IMR-90 (cell line): ENCODE measurements at regions not wholly inside any gene's neighbourhood (a gene's known extent, or its start where the extent isn't known, plus 50 kb on each side); places are given as distances from the start of the nearest gene placed in this dataset.

ENCODE experiments used
- ATAC-seq: fragments of 200-7000 bp; cut with Tn5 transposase; 2 replicates; pipeline ENCODE4 v1.9.1; 2020; ENCODE audit warnings: low read depth, mild to moderate bottlenecking, moderate library complexity
- BruUV-seq: library from RNA; stranded (reverse); fragments of 400-500 nt; replicated peaks from 2 replicates; lab custom pipeline; 2021; lab: Mats Ljungman, UMichigan
- CTCF ChIA-PET: fragments of 300-600 bp; formaldehyde crosslinking; extraction: SDS; loops from one replicate; lab custom pipeline; 2021; ENCODE audit warnings: antibody characterized with exemption; lab: Yijun Ruan, JAX
- POLR2A ChIA-PET: fragments of 300-600 bp; sonication (Branson Sonifier 250); formaldehyde crosslinking; loops from one replicate; lab custom pipeline; 2022; ENCODE audit warnings: antibody characterized with exemption; ENCODE audit not compliant: unreplicated experiment; lab: Charles Lee
- DNase-seq: peaks from one replicate; pipeline ENCODE4 v3.0.0; 2013
- H2AFZ ChIP-seq: replicated peaks from 2 replicates; pipeline ENCODE3; 2013; ENCODE audit warnings: low read length, mild to moderate bottlenecking; ENCODE audit not compliant: poor library complexity
- H2AK5ac ChIP-seq: 2 replicates; pipeline ENCODE4 v1.6.1; 2013; ENCODE audit warnings: low read depth, low read length, inconsistent platforms
- H2AK9ac ChIP-seq: replicated peaks from 2 replicates; pipeline ENCODE3; 2013; ENCODE audit warnings: mild to moderate bottlenecking, low read depth, low read length, moderate library complexity; ENCODE audit not compliant: poor library complexity
- H2BK120ac ChIP-seq: 2 replicates; pipeline ENCODE4 v1.6.1; 2013; ENCODE audit warnings: low read depth, low read length, inconsistent platforms
- H2BK15ac ChIP-seq: 3 replicates; pipeline ENCODE4 v1.6.1; 2013; ENCODE audit warnings: low read depth, low read length, inconsistent platforms
- H2BK20ac ChIP-seq: 2 replicates; pipeline ENCODE4 v1.6.1; 2013; ENCODE audit warnings: low read depth, mild to moderate bottlenecking, inconsistent platforms, low read length, moderate library complexity
- H2BK5ac ChIP-seq: 2 replicates; pipeline ENCODE4 v1.6.1; 2013; ENCODE audit warnings: mild to moderate bottlenecking, low read depth, low read length, inconsistent platforms; ENCODE audit not compliant: poor library complexity, severe bottlenecking
- H3K14ac ChIP-seq: replicated peaks from 2 replicates; pipeline ENCODE4 v1.6.1; 2013; ENCODE audit warnings: low read depth, low read length, inconsistent platforms
- H3K18ac ChIP-seq: 2 replicates; pipeline ENCODE4 v1.6.1; 2013; ENCODE audit warnings: low read depth, low read length, control low read depth
- H3K23ac ChIP-seq: 2 replicates; pipeline ENCODE4 v1.6.1; 2013; ENCODE audit warnings: low read depth, low read length, inconsistent platforms
- H3K27ac ChIP-seq: 2 replicates; pipeline ENCODE4 v1.5.1; 2013; ENCODE audit warnings: mild to moderate bottlenecking, control low read depth, low read length; ENCODE audit not compliant: insufficient read depth
- H3K27me3 ChIP-seq: 2 replicates; pipeline ENCODE4 v1.6.1; 2013; ENCODE audit warnings: low read length; ENCODE audit not compliant: control insufficient read depth, insufficient read depth
- H3K36me3 ChIP-seq: 2 replicates; pipeline ENCODE4 v1.6.1; 2013; ENCODE audit warnings: low read length, mixed read lengths; ENCODE audit not compliant: control insufficient read depth, insufficient read depth
- H3K4ac ChIP-seq: 2 replicates; pipeline ENCODE4 v1.6.1; 2013; ENCODE audit warnings: low read depth, low read length, inconsistent platforms
- H3K4me1 ChIP-seq: 2 replicates; pipeline ENCODE4 v1.6.1; 2013; ENCODE audit warnings: low read length, mixed read lengths; ENCODE audit not compliant: control insufficient read depth, insufficient read depth
- H3K4me2 ChIP-seq: 2 replicates; pipeline ENCODE4 v1.6.1; 2013; ENCODE audit warnings: low read depth, mild to moderate bottlenecking, control low read depth, low read length, moderate library complexity
- H3K4me3 ChIP-seq: 2 replicates; pipeline ENCODE4 v1.5.1; 2013; ENCODE audit warnings: low read depth, mild to moderate bottlenecking, control low read depth, low read length, moderate library complexity; ENCODE audit not compliant: insufficient read depth
- H3K56ac ChIP-seq: 2 replicates; pipeline ENCODE4 v1.6.1; 2013; ENCODE audit warnings: low read length, inconsistent platforms; ENCODE audit not compliant: insufficient read depth; ENCODE audit errors: extremely low read depth
- H3K79me1 ChIP-seq, 2 experiments: 2 replicates each; pipeline ENCODE4 v1.6.1; 2013; ENCODE audit warnings: low read length in 2 of 2, inconsistent platforms in 1 of 2, low read depth in 1 of 2
- H3K9ac ChIP-seq: 2 replicates; pipeline ENCODE4 v1.6.1; 2013; ENCODE audit warnings: low read depth, low read length, control low read depth
- H3K9me1 ChIP-seq: 2 replicates; pipeline ENCODE4 v1.6.1; 2013; ENCODE audit warnings: low read length, inconsistent platforms; ENCODE audit not compliant: insufficient read depth
- H3K9me3 ChIP-seq: 2 replicates; pipeline ENCODE4 v1.6.1; 2013; ENCODE audit warnings: low read length; ENCODE audit not compliant: control insufficient read depth, insufficient read depth
- H4K20me1 ChIP-seq: 2 replicates; pipeline ENCODE4 v1.6.1; 2013; ENCODE audit warnings: low read length, inconsistent platforms; ENCODE audit not compliant: insufficient read depth
- H4K5ac ChIP-seq: 2 replicates; pipeline ENCODE4 v1.6.1; 2013; ENCODE audit warnings: mild to moderate bottlenecking, low read depth, low read length, control low read depth
- H4K8ac ChIP-seq, 2 experiments: 2 replicates each; pipeline ENCODE4 v1.6.1; 2013; ENCODE audit warnings: low read depth in 2 of 2, low read length in 2 of 2, control low read depth in 1 of 2, inconsistent platforms in 1 of 2
- H4K91ac ChIP-seq: 2 replicates; pipeline ENCODE4 v1.6.1; 2013; ENCODE audit warnings: low read depth, low read length, inconsistent platforms; ENCODE audit not compliant: insufficient read depth
- BHLHE40 ChIP-seq: fragments of 150-350 bp; IDR thresholded peaks from 2 replicates; pipeline ENCODE4 v1.6.1; 2016; ENCODE audit warnings: mild to moderate bottlenecking, low read depth, low read length
- CEBPB ChIP-seq: IDR thresholded peaks from 2 replicates; pipeline ENCODE4 v1.6.1; 2012; ENCODE audit warnings: low read depth, low read length, improper control_type of control experiment
- CHD1 ChIP-seq: IDR thresholded peaks from 2 replicates; pipeline ENCODE4 v1.6.1; 2012; ENCODE audit warnings: low read depth, low read length, improper control_type of control experiment
- CTCF ChIP-seq: conservative IDR thresholded peaks from 2 replicates; pipeline ENCODE4 v1.5.1; 2012; ENCODE audit warnings: mild to moderate bottlenecking, low read depth, low read length, improper control_type of control experiment
- ELK1 ChIP-seq: fragments of 150-350 bp; IDR thresholded peaks from 2 replicates; pipeline ENCODE4 v1.6.1; 2016; ENCODE audit warnings: low read depth, mild to moderate bottlenecking, low read length, moderate library complexity, borderline replicate concordance
- FOS ChIP-seq: fragments of 150-350 bp; IDR thresholded peaks from 2 replicates; pipeline ENCODE4 v1.6.1; 2016; ENCODE audit warnings: low read depth, low read length
- MAFK ChIP-seq: IDR thresholded peaks from 2 replicates; pipeline ENCODE4 v1.6.1; 2012; ENCODE audit warnings: low read depth, low read length, improper control_type of control experiment
- MAZ ChIP-seq: IDR thresholded peaks from 2 replicates; pipeline ENCODE4 v1.6.1; 2012; ENCODE audit warnings: low read depth, mild to moderate bottlenecking, low read length, improper control_type of control experiment, moderate library complexity, borderline replicate concordance
- MXI1 ChIP-seq: IDR thresholded peaks from 2 replicates; pipeline ENCODE4 v1.6.1; 2012; ENCODE audit warnings: low read depth, mild to moderate bottlenecking, low read length, moderate library complexity, borderline replicate concordance
- NFE2L2 ChIP-seq: fragments of 150-350 bp; IDR thresholded peaks from 2 replicates; pipeline ENCODE4 v1.6.1; 2016; ENCODE audit warnings: low read depth, mild to moderate bottlenecking, low read length
- POLR2A ChIP-seq: IDR thresholded peaks from 2 replicates; pipeline ENCODE4 v1.6.1; 2012; ENCODE audit warnings: mild to moderate bottlenecking, low read depth, low read length
- RAD21 ChIP-seq: IDR thresholded peaks from 2 replicates; pipeline ENCODE4 v1.6.1; 2012; ENCODE audit warnings: low read length, improper control_type of control experiment
- RCOR1 ChIP-seq: IDR thresholded peaks from 2 replicates; pipeline ENCODE4 v1.6.1; 2012; ENCODE audit warnings: mild to moderate bottlenecking, low read length, improper control_type of control experiment; ENCODE audit not compliant: insufficient replicate concordance
- RFX5 ChIP-seq: IDR thresholded peaks from 2 replicates; pipeline ENCODE4 v1.8.0; 2012; ENCODE audit warnings: low read depth, mild to moderate bottlenecking, low read length, moderate library complexity
- SMC3 ChIP-seq: fragments of 150-350 bp; IDR thresholded peaks from 2 replicates; pipeline ENCODE4 v1.6.1; 2016; ENCODE audit warnings: low read depth, mild to moderate bottlenecking, antibody characterized with exemption, low read length, moderate library complexity
- USF2 ChIP-seq: fragments of 150-350 bp; IDR thresholded peaks from 2 replicates; pipeline ENCODE4 v1.6.1; 2017; ENCODE audit warnings: mild to moderate bottlenecking, antibody characterized with exemption, low read length, low read depth
- WGBS, 2 experiments: methylation state at CpG; one replicate each; pipeline versions ENCODE4 v1.1.5 to v1.1.7; 2013; ENCODE audit warnings: missing lambda C conversion rate in 2 of 2; ENCODE audit not compliant: insufficient read length in 1 of 2; ENCODE audit errors: extremely low coverage in 2 of 2; 5-methylcytosine and 5-hydroxymethylcytosine counted together
- dilution Hi-C: fragments of 300-500 bp; cut with HindIII; formaldehyde crosslinking; loops from one replicate; pipeline ENCODE4 v1.14.3; 2018; ENCODE audit warnings: low sequenced_read_pairs; ENCODE audit not compliant: unreplicated experiment
- in situ Hi-C: fragments of 300-500 bp; cut with MboI; formaldehyde crosslinking; loops from 3 replicates; pipeline ENCODE4 v1.14.3; 2019; ENCODE audit warnings: low sequenced_read_pairs, inconsistent platforms, mixed read lengths
- intact Hi-C: fragments of 100-400 bp; cut with micrococcal nuclease; formaldehyde crosslinking; loops from 2 replicates; pipeline ENCODE4 v1.10.0; 2022

GRCh38 chr13:79034341-79034740 is 371.7 kb downstream of the RBM26 start:
- Histone ChIP-seq H3K56ac (no peak overlapping the region), H3K14ac (no peak overlapping the region), H2AK9ac (no peak overlapping the region), H2BK15ac (no peak overlapping the region), H2AK5ac (no peak overlapping the region), H4K8ac (no peak overlapping the region), H3K4me1 (no peaks in the 10 kb centered on the region), H3K4me3 (no peak overlapping the region), H2BK120ac (no peak overlapping the region), H2BK20ac (no peak overlapping the region), H3K18ac (no peak overlapping the region), H3K23ac (no peak overlapping the region), H3K9me1 (no peaks in the 10 kb centered on the region), H4K91ac (no peak overlapping the region), H3K27me3 (no peaks in the 10 kb centered on the region), H4K5ac (no peak overlapping the region), H3K36me3 (no peaks in the 10 kb centered on the region), H3K9ac (no peak overlapping the region), H3K27ac (no peak overlapping the region), H3K9me3 (no peaks in the 10 kb centered on the region), H3K4ac (no peak overlapping the region), H2BK5ac (no peak overlapping the region), H2AFZ (no peak overlapping the region), H4K20me1 (no peaks in the 10 kb centered on the region), H3K4me2 (no peak overlapping the region), H3K79me1 (no peaks in the 10 kb centered on the region)
- dilution Hi-C loops (no loop called here), in situ Hi-C loops (no loop called here), intact Hi-C loops (no loop called here)
- ATAC-seq (no peak), DNase-seq (no peak)
- ChIA-PET POLR2A (no interaction called here), CTCF (interaction anchor here (0.6 to 1.0 kb wide), 2 partner anchors 10 to 725 kb away, joined by 3 read pairs; no protein-coding TSS in a partner anchor)
- BruUV-seq: no TSS peak
- no peak for TF ChIP-seq ELK1
- TF ChIP-seq BHLHE40: no peak
- no peak for TF ChIP-seq NFE2L2
- TF ChIP-seq CEBPB: no peak
- no peak for TF ChIP-seq FOS
- no peak for TF ChIP-seq MAZ
- TF ChIP-seq CHD1: no peak
- TF ChIP-seq CTCF: no peak
- TF ChIP-seq MAFK: no peak
- no peak for TF ChIP-seq POLR2A
- no peak for TF ChIP-seq RCOR1
- no peak for TF ChIP-seq MXI1
- no peak for TF ChIP-seq USF2
- no peak for TF ChIP-seq RFX5
- TF ChIP-seq SMC3: no peak
- no peak for TF ChIP-seq RAD21
- 28% methylated on average over 4 of the region's 7 CpGs; no CpG with 5 or more reads in 1 of the 2 experiments for WGBS, 2 experiments
